ENCODE measurements at regions not wholly inside any gene's neighbourhood (a gene's known extent, or its start where the extent isn't known, plus 50 kb on each side); places are given as distances from the start of the nearest gene placed in this dataset.

- no peak for TF ChIP-seq POLR2AphosphoS5 (IDR thresholded peaks at IDR 0.05)
- TF ChIP-seq EP300 (IDR thresholded peaks at IDR 0.05), result no peak
- no peak for TF ChIP-seq CTCF (IDR thresholded peaks at IDR 0.05)
- H3K4me3 ChIP-seq, result no peak overlapping the region
- intact Hi-C loops (cut with DNase I; ENCODE audit: low total_unique reads), result no loop called here
- no peaks in the 10 kb centered on the region for H3K4me1 ChIP-seq
- WGBS, 5 donors, result 71 to 91% (median 89%) methylated on average over 1 of the region's 1 CpG
- no peaks in the 10 kb centered on the region for H3K9me3 ChIP-seq
- H3K27me3 ChIP-seq, result no peaks in the 10 kb centered on the region
- peak in 1 of 2 donors; percentile 19 for DNase-seq
- no peaks in the 10 kb centered on the region for H3K36me3 ChIP-seq
- no peak overlapping the region for H3K27ac ChIP-seq
Observed at GRCh38 chr3:117248153-117248552, 538.6 kb downstream of the TUSC7 start.

GRCh38 chr3:117252208-117252607 is 542.6 kb downstream of the TUSC7 start:
- Histone ChIP-seq H3K36me3 (no peaks in the 10 kb centered on the region), H3K4me1 (no peaks in the 10 kb centered on the region), H3K9me3 (no peaks in the 10 kb centered on the region), H3K27me3 (no peaks in the 10 kb centered on the region), H3K4me3 (no peak overlapping the region), H3K27ac (no peak overlapping the region)
- intact Hi-C loops (cut with DNase I; ENCODE audit: low total_unique reads), result no loop called here
- TF ChIP-seq POLR2A (IDR thresholded peaks at IDR 0.05), result no peak
- no peak for TF ChIP-seq EP300 (IDR thresholded peaks at IDR 0.05)
- TF ChIP-seq CTCF (IDR thresholded peaks at IDR 0.05), result no peak
- TF ChIP-seq POLR2AphosphoS5 (IDR thresholded peaks at IDR 0.05), result no peak
- no peak for DNase-seq
- 23 to 47% (median 26%) methylated on average over 2 of the region's 2 CpGs for WGBS, 5 donors

GRCh38 chr3:117252651-117253050 is 543.1 kb downstream of the TUSC7 start:
- intact Hi-C loops (cut with DNase I; ENCODE audit: low total_unique reads), result no loop called here

DNA sequence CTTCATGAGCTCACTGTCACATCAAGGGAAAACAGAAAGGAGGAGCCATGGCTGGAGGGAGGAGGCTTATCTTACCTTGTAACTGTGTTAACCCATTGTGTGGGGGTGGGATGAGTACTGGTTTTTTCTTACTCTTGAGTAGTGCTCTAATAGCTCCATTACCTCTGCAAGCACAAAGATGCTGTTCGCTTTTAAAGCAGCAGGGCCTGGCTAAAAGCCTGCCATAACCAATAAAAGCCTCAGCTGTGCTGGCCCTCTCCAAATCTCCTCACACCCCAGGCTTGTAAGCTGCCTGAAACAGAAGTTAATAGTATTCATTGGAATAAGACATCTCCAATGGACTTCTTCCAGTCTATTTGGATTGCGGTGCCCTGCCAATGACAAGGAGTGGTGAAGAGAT is 544.1 kb downstream of the TUSC7 start:
- no peaks in the 10 kb centered on the region for H3K36me3 ChIP-seq
- no peak overlapping the region for H3K4me3 ChIP-seq
- TF ChIP-seq POLR2AphosphoS5 (IDR thresholded peaks at IDR 0.05), result no peak
- H3K4me1 ChIP-seq, result no peaks in the 10 kb centered on the region
- DNase-seq, result no peak
- H3K27ac ChIP-seq, result no peak overlapping the region
- H3K9me3 ChIP-seq, result no peaks in the 10 kb centered on the region
- intact Hi-C loops (cut with DNase I; ENCODE audit: low total_unique reads), result no loop called here
- 92 to 100% (median 96%) methylated on average over 2 of the region's 2 CpGs for WGBS, 5 donors
- H3K27me3 ChIP-seq, result no peaks in the 10 kb centered on the region

More at GRCh38 chr3:117252651-117253050, 543.1 kb downstream of the TUSC7 start:
- H3K9me3 ChIP-seq, result no peaks in the 10 kb centered on the region
- TF ChIP-seq POLR2A (IDR thresholded peaks at IDR 0.05), result no peak
- no peak for TF ChIP-seq CTCF (IDR thresholded peaks at IDR 0.05)
- TF ChIP-seq POLR2AphosphoS5 (IDR thresholded peaks at IDR 0.05), result no peak
- no peak for TF ChIP-seq EP300 (IDR thresholded peaks at IDR 0.05)
- H3K27me3 ChIP-seq, result no peaks in the 10 kb centered on the region
- DNase-seq, result no peak
- H3K36me3 ChIP-seq, result no peaks in the 10 kb centered on the region
- H3K27ac ChIP-seq, result no peak overlapping the region
- no peaks in the 10 kb centered on the region for H3K4me1 ChIP-seq
- H3K4me3 ChIP-seq, result no peak overlapping the region

GRCh38 chr3:117254985-117255384 is 545.4 kb downstream of the TUSC7 start:
- TF ChIP-seq POLR2A (IDR thresholded peaks at IDR 0.05) (no peak), POLR2AphosphoS5 (IDR thresholded peaks at IDR 0.05) (no peak), EP300 (IDR thresholded peaks at IDR 0.05) (no peak), CTCF (IDR thresholded peaks at IDR 0.05) (no peak)
- no peak for DNase-seq
- WGBS, 5 donors, result 89 to 95% (median 93%) methylated on average over 3 of the region's 3 CpGs

More at GRCh38 chr3:117254985-117255384, 545.4 kb downstream of the TUSC7 start:
- H3K4me3 ChIP-seq, result no peak overlapping the region
- no peaks in the 10 kb centered on the region for H3K36me3 ChIP-seq
- no peaks in the 10 kb centered on the region for H3K4me1 ChIP-seq
- H3K27me3 ChIP-seq, result no peaks in the 10 kb centered on the region
- H3K9me3 ChIP-seq, result no peaks in the 10 kb centered on the region
- no peak overlapping the region for H3K27ac ChIP-seq
- intact Hi-C loops (cut with DNase I; ENCODE audit: low total_unique reads), result no loop called here
